PFSK-1 (cell line): ENCODE measurements at regions not wholly inside any gene's neighbourhood (a gene's known extent, or its start where the extent isn't known, plus 50 kb on each side); places are given as distances from the start of the nearest gene placed in this dataset.

Experiments
- FOXP2 ChIP-seq: optimal IDR thresholded peaks from 2 replicates; pipeline ENCODE3; 2011; ENCODE audit warnings: borderline replicate concordance, control low read depth, inconsistent platforms; ENCODE audit not compliant: insufficient read depth; ENCODE audit errors: extremely low read length, extremely low read depth
- POLR2AphosphoS5 ChIP-seq: IDR thresholded peaks from 2 replicates; pipeline ENCODE4 v1.6.1; 2012; ENCODE audit warnings: low read depth, mild to moderate bottlenecking, control low read depth, low read length, moderate library complexity
- REST ChIP-seq, 2 experiments: IDR thresholded peaks; 2 replicates each; pipeline versions ENCODE4 v1.6.1 to v1.8.0; 2011 to 2012; ENCODE audit warnings: low read depth in 2 of 2, low read length in 2 of 2, control low read depth in 1 of 2, inconsistent platforms in 1 of 2, mild to moderate bottlenecking in 1 of 2, moderate library complexity in 1 of 2; ENCODE audit not compliant: insufficient read depth in 1 of 2
- SIN3A ChIP-seq: IDR thresholded peaks from 2 replicates; pipeline ENCODE4 v1.6.1; 2012; ENCODE audit warnings: mild to moderate bottlenecking, low read length, moderate library complexity, borderline replicate concordance; ENCODE audit not compliant: insufficient read depth
- TAF1 ChIP-seq: IDR thresholded peaks from 2 replicates; pipeline ENCODE4 v1.6.1; 2012; ENCODE audit warnings: low read length, control low read depth, borderline replicate concordance; ENCODE audit not compliant: insufficient read depth

- TF ChIP-seq REST (IDR thresholded peaks at IDR 0.05; ENCODE audit: insufficient read depth in 1 of 2, low read depth in 2 of 2, low read length in 2 of 2) (no peak), TAF1 (no peak), SIN3A (no peak), FOXP2 (no peak), POLR2AphosphoS5 (no peak)
Observed at GRCh38 chr9:108702681-108703080, 153.1 kb downstream of the ACTL7B start.
